CD4-positive, alpha-beta T cell treated with Interleukin-15 for 1 hour (primary cell): ENCODE measurements at regions not wholly inside any gene's neighbourhood (a gene's known extent, or its start where the extent isn't known, plus 50 kb on each side); places are given as distances from the start of the nearest gene placed in this dataset.

Source experiments
- DNase-seq: peaks from one replicate; pipeline ENCODE4 v3.0.0-alpha.2; 2020

DNA sequence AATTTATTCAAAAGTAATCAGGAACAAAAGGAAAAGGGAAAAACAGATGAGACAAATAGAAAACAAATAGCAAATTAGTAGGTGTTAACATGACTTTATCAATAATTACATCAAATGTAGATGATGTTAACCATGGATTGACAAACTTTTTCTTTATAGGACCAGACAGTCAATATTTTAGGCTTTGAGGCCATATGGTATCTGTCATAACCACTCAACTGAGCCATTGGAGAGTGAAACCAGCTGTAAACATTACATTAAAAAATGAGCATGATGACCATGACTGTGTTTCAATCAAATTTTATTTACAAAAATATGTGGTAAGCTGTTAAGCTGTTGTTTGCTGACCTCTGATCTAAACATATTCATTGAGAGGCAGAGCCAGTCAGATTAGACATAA, 118.5 kb upstream of the NWD2 start:
- no peak for DNase-seq

DNA sequence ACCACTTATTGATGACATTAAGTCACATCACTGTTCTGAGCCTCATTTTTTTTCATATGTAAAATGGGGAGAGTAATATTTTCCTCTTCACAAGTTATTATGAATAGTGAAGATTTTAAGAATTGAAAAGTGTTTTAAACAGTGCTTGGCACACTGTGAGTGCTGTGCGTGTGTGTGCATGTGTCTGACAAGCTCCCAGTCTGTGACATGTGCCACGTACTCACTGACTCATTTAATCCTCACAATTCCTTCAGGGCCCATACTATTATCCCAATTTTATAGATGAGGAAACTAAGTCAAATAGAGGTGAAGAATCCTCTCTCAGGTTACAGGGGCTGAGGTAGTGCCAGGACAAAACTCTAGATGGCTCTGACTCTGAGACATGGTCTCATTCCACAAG, 114.1 kb upstream of the NWD2 start:
- no peak for DNase-seq

DNA sequence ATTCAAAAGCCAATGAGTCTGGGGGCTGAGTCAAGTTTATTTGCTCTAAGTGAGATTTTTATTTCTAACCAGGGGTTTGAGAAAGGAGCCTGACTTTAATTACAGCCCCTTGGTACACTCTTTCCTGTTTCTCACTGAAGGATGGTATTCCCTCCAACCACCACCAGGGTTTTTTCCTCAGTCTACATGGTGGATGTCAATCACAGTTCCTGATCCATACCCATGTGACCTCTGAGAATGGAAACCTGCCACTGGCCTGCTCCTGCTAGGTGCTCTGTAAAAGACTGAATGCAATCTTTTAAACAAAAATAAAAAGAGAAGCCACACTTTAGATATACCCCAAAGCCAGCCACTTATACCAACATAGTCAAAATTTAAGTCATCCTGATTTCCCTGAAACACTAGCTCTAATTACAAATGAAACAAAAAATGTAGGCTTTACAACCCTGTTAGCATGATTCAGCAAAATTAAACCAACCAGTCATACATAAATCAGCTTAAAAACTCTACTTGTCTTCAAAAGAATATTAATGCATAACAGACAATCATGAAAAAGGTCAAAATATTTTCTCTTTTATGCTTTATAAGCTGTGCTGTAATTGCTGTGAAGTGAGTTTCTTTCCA, 112.1 kb upstream of the NWD2 start:
- DNase-seq = no peak

DNA sequence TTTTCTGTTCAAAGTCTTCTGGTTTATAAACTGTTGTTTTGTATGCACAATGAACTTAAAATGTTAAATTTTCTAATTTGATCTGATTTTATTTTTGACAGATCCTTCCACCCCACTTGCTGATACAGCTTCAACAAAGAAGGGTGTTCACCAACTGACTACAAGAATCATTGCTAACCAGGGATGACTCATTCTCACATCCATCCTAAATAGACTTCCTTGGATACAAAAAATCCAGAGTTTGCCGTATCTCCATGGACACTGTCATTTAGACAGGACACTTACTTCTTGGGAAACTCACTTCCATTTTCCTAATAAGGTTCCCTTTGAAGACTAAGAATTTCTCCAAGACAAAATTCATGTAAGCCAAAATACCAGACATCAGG, 111.6 kb upstream of the NWD2 start:
- DNase-seq = no peak

DNA sequence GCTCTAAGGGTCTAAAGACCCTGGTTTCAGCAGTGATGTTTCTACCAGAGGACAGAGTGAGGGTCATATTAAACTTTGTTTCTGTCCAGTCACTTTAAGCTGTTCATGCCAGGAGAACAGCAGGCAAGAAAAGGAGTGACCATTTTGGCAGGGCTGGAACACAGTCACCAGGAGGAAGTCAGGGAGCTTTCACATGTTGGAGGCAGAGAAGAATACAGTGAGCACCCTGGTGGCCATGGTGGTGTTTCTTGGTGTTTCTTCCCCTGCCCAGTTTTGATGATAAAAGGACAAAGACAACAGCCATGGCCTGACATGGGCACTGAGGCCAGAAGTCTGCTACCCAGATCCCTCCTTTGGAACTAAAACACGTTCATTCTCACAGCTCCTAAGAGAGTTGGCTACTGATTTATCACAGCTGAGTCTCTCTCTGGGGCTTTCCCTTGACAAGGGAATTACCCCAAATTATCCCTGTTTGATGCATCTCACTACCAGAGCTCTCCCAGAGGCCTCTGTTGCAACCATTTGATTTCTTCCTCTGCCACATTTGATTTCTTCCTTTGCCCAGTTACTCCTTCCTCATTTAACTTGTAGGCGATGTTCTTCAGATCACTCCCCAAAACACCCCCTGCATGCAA, 106.4 kb upstream of the NWD2 start:
- DNase-seq = no peak

DNA sequence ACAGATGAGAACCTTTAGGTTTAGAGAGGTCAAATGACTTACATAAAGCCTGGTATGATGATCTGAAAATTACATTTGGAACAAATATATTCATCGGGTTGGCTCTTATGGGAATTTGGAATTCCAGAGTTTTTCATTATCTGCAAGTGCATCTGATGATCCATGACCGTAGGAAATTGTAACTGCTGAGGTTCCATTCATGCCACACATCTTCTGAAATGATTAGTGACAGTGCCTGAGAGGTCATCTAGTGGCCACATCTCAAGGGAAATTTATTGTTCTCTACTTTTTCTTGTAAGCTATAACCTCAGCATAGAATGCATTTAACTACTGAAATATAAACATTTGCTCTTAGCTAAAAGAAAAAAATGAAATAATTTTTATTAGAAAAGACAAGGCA, 105.8 kb upstream of the NWD2 start:
- no peak for DNase-seq

- no peak for DNase-seq
These were observed 104.6 kb upstream of the NWD2 start for GRCh38 chr4:37139987-37140386.

DNA sequence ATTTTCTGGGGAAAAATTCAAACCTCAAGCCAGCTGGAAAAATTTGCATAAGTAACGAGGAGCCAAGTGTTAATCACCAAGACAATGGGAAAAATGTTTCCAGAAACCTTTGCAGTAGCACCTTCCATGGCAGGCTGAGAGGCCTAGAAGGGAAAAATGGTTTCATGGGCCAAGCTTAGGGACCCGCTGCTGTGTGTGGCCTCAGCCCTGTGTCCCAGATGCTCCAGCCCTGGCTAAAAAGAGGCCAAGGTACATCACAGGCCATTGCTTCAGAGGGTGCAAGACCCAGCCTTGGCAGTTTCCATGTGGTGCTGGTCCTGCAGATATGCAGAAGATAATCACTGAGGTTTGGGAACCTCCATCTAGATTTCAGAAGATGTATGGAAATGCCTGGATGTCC, 98.3 kb upstream of the NWD2 start:
- no peak for DNase-seq

GRCh38 chr4:37157476-37158167, 86.9 kb upstream of the NWD2 start:
- no peak for DNase-seq

DNA sequence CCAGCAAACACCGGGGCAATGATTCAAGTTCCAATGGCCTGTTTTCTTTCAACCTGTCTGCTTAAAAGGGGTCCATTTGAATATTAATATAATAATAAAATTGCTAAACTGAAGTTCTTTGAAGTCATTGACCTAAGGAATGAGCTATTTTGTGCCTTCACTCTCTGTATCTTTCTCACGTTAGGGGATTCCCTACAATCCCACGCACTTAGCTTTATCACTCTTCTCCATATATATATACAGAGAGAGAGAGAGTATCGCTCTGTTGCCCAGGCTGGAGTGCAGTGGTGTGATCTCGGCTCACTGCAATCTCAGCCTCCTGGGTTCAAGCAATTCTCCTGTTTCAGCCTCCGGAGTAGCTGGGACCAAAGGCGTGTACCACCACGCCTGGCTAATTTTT, 83.9 kb upstream of the NWD2 start:
- DNase-seq = no peak

GRCh38 chr4:37165844-37166243, 78.7 kb upstream of the NWD2 start:
- no peak for DNase-seq

GRCh38 chr4:37169956-37170355, 74.6 kb upstream of the NWD2 start:
- no peak for DNase-seq

DNA sequence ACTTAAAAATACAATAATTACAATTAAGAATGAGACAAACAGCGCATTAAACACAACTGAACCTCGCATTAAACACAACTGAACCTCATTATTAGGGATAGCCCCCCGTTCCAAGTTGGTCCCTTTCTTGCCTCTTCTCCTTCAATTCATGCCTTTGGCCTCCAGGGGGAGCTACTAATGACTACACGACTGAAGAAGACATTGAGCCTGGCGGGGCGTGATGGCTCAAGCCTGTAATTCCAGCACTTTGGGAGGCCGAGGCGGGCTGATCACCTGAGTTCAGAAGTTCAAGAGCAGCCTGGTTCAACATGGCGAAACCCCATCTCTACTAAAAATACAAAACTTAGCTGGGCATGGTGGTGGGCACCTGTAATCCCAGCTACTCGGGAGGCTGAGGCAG, 56.4 kb upstream of the NWD2 start:
- DNase-seq = no peak
